HCT116 (cell line): ENCODE measurements at regions not wholly inside any gene's neighbourhood (a gene's known extent, or its start where the extent isn't known, plus 50 kb on each side); places are given as distances from the start of the nearest gene placed in this dataset.

Source experiments
- ATAC-seq: fragments of 200-7000 bp; cut with Tn5 transposase; 2 replicates; pipeline ENCODE4 v1.9.1; 2020; ENCODE audit warnings: mild to moderate bottlenecking, moderate library complexity
- BruUV-seq: library from RNA; stranded (reverse); fragments of 400-500 nt; replicated peaks from 2 replicates; lab custom pipeline; 2021; lab: Mats Ljungman, UMichigan
- CTCF ChIA-PET: fragments of 300-600 bp; sonication (Branson Sonifier 250); formaldehyde crosslinking; loops from one replicate; lab custom pipeline; 2021; ENCODE audit warnings: antibody characterized with exemption; lab: Charles Lee
- POLR2A ChIA-PET: fragments of 300-600, 350-600 bp; sonication (Branson Sonifier 250); formaldehyde crosslinking; loops from one replicate; lab custom pipeline; 2021; ENCODE audit warnings: antibody characterized with exemption; lab: Charles Lee
- RAD21 ChIA-PET, 2 experiments: fragments of 300-600 bp; sonication (Branson Sonifier 250); formaldehyde crosslinking; loops; one replicate each; lab custom pipeline; 2023; ENCODE audit warnings: low total read pairs in 2 of 2; ENCODE audit not compliant: uncharacterized antibody in 2 of 2, unreplicated experiment in 2 of 2, low non-redundant PET in 1 of 2; lab: Charles Lee
- DNase-seq: peaks from one replicate; pipeline ENCODE4 v3.0.0-alpha.2; 2010; ENCODE audit warnings: low read depth, low spot score
- H2AFZ ChIP-seq: fragments of 200-600 bp; shearing (Covaris generic), sonication (generic); 2 replicates; pipeline ENCODE4 v1.6.1; 2017; ENCODE audit warnings: low read depth, mixed run types, mixed read lengths, antibody characterized with exemption, low read length; ENCODE audit not compliant: poor library complexity, severe bottlenecking
- H3K27ac ChIP-seq: 2 replicates; pipeline ENCODE4 v1.5.1; 2012; ENCODE audit warnings: low read depth, low read length
- H3K27me3 ChIP-seq: fragments of 200-600 bp; sonication (generic); 2 replicates; pipeline ENCODE4 v1.6.1; 2016; ENCODE audit warnings: mixed run types, low read length, mixed read lengths; ENCODE audit not compliant: insufficient read depth
- H3K36me3 ChIP-seq, 2 experiments: fragments of 200-500 bp in 1 of 2; fragments of 200-600 bp in 1 of 2; sonication (Bioruptor generic) in 1 of 2; sonication (generic) in 1 of 2; 2 replicates each; pipeline versions ENCODE4 v1.5.1 to v1.6.1; 2014 to 2016; ENCODE audit warnings: low read length in 2 of 2, inconsistent platforms in 1 of 2, mixed read lengths in 1 of 2, mixed run types in 1 of 2; ENCODE audit not compliant: insufficient read depth in 2 of 2, control insufficient read depth in 1 of 2
- H3K4me1 ChIP-seq, 2 experiments: fragments of 200-600 bp in 1 of 2; sonication (generic) in 1 of 2; 2 replicates each; pipeline versions ENCODE4 v1.5.1 to v1.6.1; 2012 to 2017; ENCODE audit warnings: low read length in 2 of 2, inconsistent platforms in 1 of 2, mild to moderate bottlenecking in 1 of 2, mixed read lengths in 1 of 2, mixed run types in 1 of 2, moderate library complexity in 1 of 2; ENCODE audit not compliant: insufficient read depth in 2 of 2, control insufficient read depth in 1 of 2
- H3K4me2 ChIP-seq: fragments of 200-600 bp; sonication (generic); 2 replicates; pipeline ENCODE4 v1.6.1; 2017; ENCODE audit warnings: mixed run types, low read length, mixed read lengths
- H3K4me3 ChIP-seq, 2 experiments: fragments of 200-600 bp in 1 of 2; sonication (generic) in 1 of 2; replicated peaks in 1 of 2; 2 replicates each; pipeline ENCODE4 v1.5.1; 2011 to 2016; ENCODE audit warnings: low read length in 2 of 2, control low read depth in 1 of 2, low read depth in 1 of 2, mild to moderate bottlenecking in 1 of 2, mixed read lengths in 1 of 2, mixed run types in 1 of 2
- H3K79me2 ChIP-seq: fragments of 200-600 bp; sonication (generic); 2 replicates; pipeline ENCODE4 v1.6.1; 2017; ENCODE audit warnings: mild to moderate bottlenecking, mixed run types, low read length, moderate library complexity, mixed read lengths; ENCODE audit not compliant: insufficient read depth
- H3K9ac ChIP-seq: fragments of 200-600 bp; sonication (generic); 2 replicates; pipeline ENCODE4 v1.6.1; 2016; ENCODE audit warnings: low read length, mixed read lengths
- H3K9me2 ChIP-seq: fragments of 200-600 bp; sonication (generic), shearing (Covaris generic); 2 replicates; pipeline ENCODE4 v1.6.1; 2017; ENCODE audit warnings: mixed run types, mild to moderate bottlenecking, moderate library complexity; ENCODE audit not compliant: insufficient read depth
- H3K9me3 ChIP-seq, 2 experiments: fragments of 200-500 bp in 1 of 2; fragments of 200-600 bp in 1 of 2; sonication (Bioruptor generic) in 1 of 2; sonication (generic) in 1 of 2; 2 replicates each; pipeline ENCODE4 v1.6.1; 2014 to 2017; ENCODE audit warnings: low read length in 2 of 2, mixed read lengths in 2 of 2, inconsistent platforms in 1 of 2, low read depth in 1 of 2, mild to moderate bottlenecking in 1 of 2, mixed run types in 1 of 2, moderate library complexity in 1 of 2; ENCODE audit not compliant: control insufficient read depth in 1 of 2, insufficient read depth in 1 of 2
- H4K20me1 ChIP-seq: fragments of 200-600 bp; sonication (generic), shearing (Covaris generic); 2 replicates; pipeline ENCODE4 v1.6.1; 2017; ENCODE audit warnings: mixed run types, mild to moderate bottlenecking, moderate library complexity; ENCODE audit not compliant: insufficient read depth
- ATF3 ChIP-seq: IDR thresholded peaks from 2 replicates; pipeline ENCODE4 v1.6.1; 2012
- CBX3 ChIP-seq: IDR thresholded peaks from 2 replicates; pipeline ENCODE4 v1.6.1; 2012; ENCODE audit warnings: low read depth
- CEBPB ChIP-seq: IDR thresholded peaks from 2 replicates; pipeline ENCODE4 v1.6.1; 2012; ENCODE audit warnings: low read depth
- EGR1 ChIP-seq: IDR thresholded peaks from 2 replicates; pipeline ENCODE4 v1.6.1; 2012; ENCODE audit warnings: low read depth
- ELF1 ChIP-seq: IDR thresholded peaks from 2 replicates; pipeline ENCODE4 v1.6.1; 2012; ENCODE audit warnings: low read depth, borderline replicate concordance
- EZH2 ChIP-seq: fragments of 200-600 bp; sonication (generic); IDR thresholded peaks from 2 replicates; pipeline ENCODE4 v1.6.1; 2017; ENCODE audit warnings: antibody characterized with exemption, mixed run types
- EZH2phosphoT487 ChIP-seq: fragments of 200-600 bp; IDR thresholded peaks from 2 replicates; pipeline ENCODE4 v1.6.1; 2018; ENCODE audit warnings: antibody characterized with exemption, borderline replicate concordance
- FOSL1 ChIP-seq: IDR thresholded peaks from 2 replicates; pipeline ENCODE4 v1.6.1; 2012; ENCODE audit warnings: low read depth
- MAX ChIP-seq: IDR thresholded peaks from 2 replicates; pipeline ENCODE4 v1.6.1; 2012
- POLR2A ChIP-seq: IDR thresholded peaks from 2 replicates; pipeline ENCODE4 v1.7.0; 2011; ENCODE audit warnings: borderline replicate concordance; ENCODE audit not compliant: insufficient read depth, insufficient read length; ENCODE audit errors: extremely low read depth
- RAD21 ChIP-seq: IDR thresholded peaks from 2 replicates; pipeline ENCODE4 v1.6.1; 2012; ENCODE audit warnings: low read depth, mild to moderate bottlenecking
- SIN3A ChIP-seq: IDR thresholded peaks from 2 replicates; pipeline ENCODE4 v1.6.1; 2012; ENCODE audit warnings: low read depth
- SRF ChIP-seq: IDR thresholded peaks from 2 replicates; pipeline ENCODE4 v1.6.1; 2012; ENCODE audit warnings: low read depth
- TCF7L2 ChIP-seq: IDR thresholded peaks from 2 replicates; pipeline ENCODE4 v1.7.0; 2011; ENCODE audit warnings: borderline replicate concordance, inconsistent platforms; ENCODE audit not compliant: insufficient read depth, insufficient read length; ENCODE audit errors: extremely low read depth
- YY1 ChIP-seq: IDR thresholded peaks from 2 replicates; pipeline ENCODE4 v1.6.1; 2011; ENCODE audit warnings: low read length, low read depth, moderate library complexity, mild to moderate bottlenecking; ENCODE audit not compliant: insufficient replicate concordance; ENCODE audit errors: extremely low read depth
- ZNF274 ChIP-seq: fragments of 200-500 bp; sonication (Bioruptor generic); IDR thresholded peaks from 2 replicates; pipeline ENCODE4 v1.6.1; 2014; ENCODE audit warnings: mild to moderate bottlenecking, low read depth, low read length, inconsistent platforms
- intact Hi-C: fragments of 100-400 bp; cut with micrococcal nuclease; formaldehyde crosslinking; loops from 2 replicates; pipeline ENCODE4 v1.10.0; 2022
- TF ChIP-seq, protein P1 (sequence below): IDR thresholded peaks from 2 replicates; pipeline ENCODE4 v1.6.1; 2012; ENCODE audit warnings: low read depth
- TF ChIP-seq, protein P2 (sequence below), 3 experiments: fragments of 200-600 bp in 1 of 3; sonication (generic) in 1 of 3; IDR thresholded peaks in 2 of 3; conservative IDR thresholded peaks in 1 of 3; 2 replicates each; pipeline ENCODE4 v1.5.1; 2012 to 2017; ENCODE audit warnings: low read depth in 2 of 3, low read length in 2 of 3, antibody characterized with exemption in 1 of 3, borderline replicate concordance in 1 of 3, control low read depth in 1 of 3, mild to moderate bottlenecking in 1 of 3, mixed read lengths in 1 of 3, mixed run types in 1 of 3, moderate library complexity in 1 of 3; ENCODE audit not compliant: insufficient read depth in 1 of 3

GRCh38 chr11:42049186-42049585, 589.7 kb upstream of the LRRC4C start:
- DNase-seq, result no peak
- H3K9me2 ChIP-seq, result no peaks in the 10 kb centered on the region
- intact Hi-C loops, result no loop called here
- RAD21 ChIA-PET, result no interaction called here
- POLR2A ChIA-PET, result no interaction called here
- H3K27me3 ChIP-seq, result no peaks in the 10 kb centered on the region
- H3K9ac ChIP-seq, result no peak overlapping the region
- H3K4me2 ChIP-seq, result no peak overlapping the region
- no peak overlapping the region for H2AFZ ChIP-seq
- no peaks in the 10 kb centered on the region for H3K79me2 ChIP-seq
- H4K20me1 ChIP-seq, result no peaks in the 10 kb centered on the region
- no peak for TF ChIP-seq TCF7L2
- TF ChIP-seq MAX, result no peak
- no peak for TF ChIP-seq ATF3
- no peak for TF ChIP-seq CBX3
- no peak for TF ChIP-seq CEBPB
- TF ChIP-seq RAD21, result no peak
- TF ChIP-seq, protein P1, sequence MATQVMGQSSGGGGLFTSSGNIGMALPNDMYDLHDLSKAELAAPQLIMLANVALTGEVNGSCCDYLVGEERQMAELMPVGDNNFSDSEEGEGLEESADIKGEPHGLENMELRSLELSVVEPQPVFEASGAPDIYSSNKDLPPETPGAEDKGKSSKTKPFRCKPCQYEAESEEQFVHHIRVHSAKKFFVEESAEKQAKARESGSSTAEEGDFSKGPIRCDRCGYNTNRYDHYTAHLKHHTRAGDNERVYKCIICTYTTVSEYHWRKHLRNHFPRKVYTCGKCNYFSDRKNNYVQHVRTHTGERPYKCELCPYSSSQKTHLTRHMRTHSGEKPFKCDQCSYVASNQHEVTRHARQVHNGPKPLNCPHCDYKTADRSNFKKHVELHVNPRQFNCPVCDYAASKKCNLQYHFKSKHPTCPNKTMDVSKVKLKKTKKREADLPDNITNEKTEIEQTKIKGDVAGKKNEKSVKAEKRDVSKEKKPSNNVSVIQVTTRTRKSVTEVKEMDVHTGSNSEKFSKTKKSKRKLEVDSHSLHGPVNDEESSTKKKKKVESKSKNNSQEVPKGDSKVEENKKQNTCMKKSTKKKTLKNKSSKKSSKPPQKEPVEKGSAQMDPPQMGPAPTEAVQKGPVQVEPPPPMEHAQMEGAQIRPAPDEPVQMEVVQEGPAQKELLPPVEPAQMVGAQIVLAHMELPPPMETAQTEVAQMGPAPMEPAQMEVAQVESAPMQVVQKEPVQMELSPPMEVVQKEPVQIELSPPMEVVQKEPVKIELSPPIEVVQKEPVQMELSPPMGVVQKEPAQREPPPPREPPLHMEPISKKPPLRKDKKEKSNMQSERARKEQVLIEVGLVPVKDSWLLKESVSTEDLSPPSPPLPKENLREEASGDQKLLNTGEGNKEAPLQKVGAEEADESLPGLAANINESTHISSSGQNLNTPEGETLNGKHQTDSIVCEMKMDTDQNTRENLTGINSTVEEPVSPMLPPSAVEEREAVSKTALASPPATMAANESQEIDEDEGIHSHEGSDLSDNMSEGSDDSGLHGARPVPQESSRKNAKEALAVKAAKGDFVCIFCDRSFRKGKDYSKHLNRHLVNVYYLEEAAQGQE, result no peak
- TF ChIP-seq SRF, result no peak
- TF ChIP-seq EZH2, result no peak
- TF ChIP-seq ELF1, result no peak
- no peak for TF ChIP-seq ZNF274
- TF ChIP-seq FOSL1, result no peak
- TF ChIP-seq POLR2A, result no peak
- no peak for TF ChIP-seq EGR1
- TF ChIP-seq, protein P2, sequence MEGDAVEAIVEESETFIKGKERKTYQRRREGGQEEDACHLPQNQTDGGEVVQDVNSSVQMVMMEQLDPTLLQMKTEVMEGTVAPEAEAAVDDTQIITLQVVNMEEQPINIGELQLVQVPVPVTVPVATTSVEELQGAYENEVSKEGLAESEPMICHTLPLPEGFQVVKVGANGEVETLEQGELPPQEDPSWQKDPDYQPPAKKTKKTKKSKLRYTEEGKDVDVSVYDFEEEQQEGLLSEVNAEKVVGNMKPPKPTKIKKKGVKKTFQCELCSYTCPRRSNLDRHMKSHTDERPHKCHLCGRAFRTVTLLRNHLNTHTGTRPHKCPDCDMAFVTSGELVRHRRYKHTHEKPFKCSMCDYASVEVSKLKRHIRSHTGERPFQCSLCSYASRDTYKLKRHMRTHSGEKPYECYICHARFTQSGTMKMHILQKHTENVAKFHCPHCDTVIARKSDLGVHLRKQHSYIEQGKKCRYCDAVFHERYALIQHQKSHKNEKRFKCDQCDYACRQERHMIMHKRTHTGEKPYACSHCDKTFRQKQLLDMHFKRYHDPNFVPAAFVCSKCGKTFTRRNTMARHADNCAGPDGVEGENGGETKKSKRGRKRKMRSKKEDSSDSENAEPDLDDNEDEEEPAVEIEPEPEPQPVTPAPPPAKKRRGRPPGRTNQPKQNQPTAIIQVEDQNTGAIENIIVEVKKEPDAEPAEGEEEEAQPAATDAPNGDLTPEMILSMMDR (IDR thresholded peaks at IDR 0.05 in 2 of 3, conservative IDR thresholded peaks at IDR 0.05 in 1 of 3; ENCODE audit: borderline replicate concordance in 1 of 3, insufficient read depth in 1 of 3, low read depth in 2 of 3, low read length in 2 of 3), result no peak
- TF ChIP-seq EZH2phosphoT487, result no peak
- no peak for TF ChIP-seq SIN3A
- TF ChIP-seq YY1, result no peak
- TF ChIP-seq, all 23 proteins: peak for 0
- CTCF ChIA-PET, result no interaction called here
- H3K36me3 ChIP-seq, result no peaks in the 10 kb centered on the region
- H3K9me3 ChIP-seq, result peaks cover 8 to 24% of the 10 kb centered on the region in 2 experiments; a peak in 2 of 4 replicates
- H3K27ac ChIP-seq, result no peak overlapping the region
- BruUV-seq, result no TSS peak
- H3K4me3 ChIP-seq, result no peak overlapping the region
- H3K4me1 ChIP-seq, result no peaks in the 10 kb centered on the region
- ATAC-seq, result no peak
